HepG2 (cell line): ENCODE measurements at regions not wholly inside any gene's neighbourhood (a gene's known extent, or its start where the extent isn't known, plus 50 kb on each side); places are given as distances from the start of the nearest gene placed in this dataset.

ENCODE experiments used
- ATAC-seq: fragments of 200-7000 bp; cut with Tn5 transposase; 3 replicates; pipeline ENCODE4 v1.9.1; 2020; ENCODE audit warnings: mild to moderate bottlenecking, moderate library complexity
- BruUV-seq: library from RNA; stranded (reverse); fragments of 400-500 nt; replicated peaks from 2 replicates; lab custom pipeline; 2021; lab: Mats Ljungman, UMichigan
- CTCF ChIA-PET: fragments of 300-600 bp; formaldehyde crosslinking; extraction: SDS; loops from one replicate; lab custom pipeline; 2021; ENCODE audit warnings: low total read pairs, inconsistent platforms, low intra/inter-chr PET ratio; lab: Yijun Ruan, JAX
- POLR2A ChIA-PET: fragments of 350-600 bp; sonication (Branson Sonifier 250); formaldehyde crosslinking; loops from one replicate; lab custom pipeline; 2020; ENCODE audit warnings: antibody characterized with exemption, inconsistent platforms; lab: Yijun Ruan, JAX
- DNase-seq: peaks from one replicate; pipeline ENCODE4 v3.0.0-alpha.2; 2015; ENCODE audit warnings: low spot score
- FAIRE-seq: peaks from 3 replicates; lab custom pipeline; 2011; peaks lifted over from hg19 to GRCh38; lab: Jason Lieb, UNC
- H2AFZ ChIP-seq: one replicate; pipeline ENCODE4 v1.6.1; 2011; ENCODE audit warnings: low read length, inconsistent platforms
- H3K27ac ChIP-seq: fragments of 300-600 bp; 3 replicates; pipeline ENCODE4 v1.8.0; 2011; ENCODE audit warnings: mixed run types, mild to moderate bottlenecking, mixed read lengths, low read length, inconsistent platforms; ENCODE audit not compliant: insufficient read depth; ENCODE audit errors: extremely low read length
- H3K27me3 ChIP-seq, 2 experiments: fragments of 200-600 bp in 1 of 2; 2 replicates in 1 of 2; 3 replicates in 1 of 2; pipeline versions ENCODE4 v1.6.0 to v1.8.0; 2011; ENCODE audit warnings: low read length in 2 of 2, mild to moderate bottlenecking in 2 of 2, moderate library complexity in 2 of 2, inconsistent platforms in 1 of 2; ENCODE audit not compliant: insufficient read depth in 2 of 2, control insufficient read depth in 1 of 2
- H3K36me3 ChIP-seq, 2 experiments: fragments of 200-600 bp in 1 of 2; replicated peaks in 1 of 2; 2 replicates in 1 of 2; 3 replicates in 1 of 2; pipeline versions ENCODE4 v1.5.1 to v1.8.0; 2011; ENCODE audit warnings: low read length in 2 of 2, inconsistent platforms in 1 of 2; ENCODE audit not compliant: insufficient read depth in 2 of 2, control insufficient read depth in 1 of 2
- H3K4me1 ChIP-seq: 2 replicates; pipeline ENCODE4 v1.5.1; 2012; ENCODE audit warnings: low read length, inconsistent platforms; ENCODE audit not compliant: insufficient read depth
- H3K4me2 ChIP-seq: 2 replicates; pipeline ENCODE4 v1.6.0; 2011; ENCODE audit warnings: low read depth, low read length, inconsistent platforms
- H3K4me3 ChIP-seq, 3 experiments: fragments of 200-600 bp in 1 of 3; sonication (generic), shearing (Covaris generic) in 1 of 3; replicated peaks in 1 of 3; 2 replicates each; pipeline ENCODE4 v1.5.1; 2011 to 2016; ENCODE audit warnings: low read length in 3 of 3, inconsistent platforms in 2 of 3, low read depth in 2 of 3, mild to moderate bottlenecking in 2 of 3, control low read depth in 1 of 3, mixed read lengths in 1 of 3; ENCODE audit not compliant: insufficient read depth in 1 of 3
- H3K79me2 ChIP-seq: one replicate; pipeline ENCODE4 v1.6.1; 2011; ENCODE audit warnings: low read length, inconsistent platforms; ENCODE audit not compliant: insufficient read depth
- H3K9ac ChIP-seq: 2 replicates; pipeline ENCODE4 v1.6.0; 2011; ENCODE audit warnings: mild to moderate bottlenecking, low read depth, low read length, inconsistent platforms; ENCODE audit not compliant: insufficient read depth
- H3K9me3 ChIP-seq: 2 replicates; pipeline ENCODE4 v1.5.1; 2012; ENCODE audit warnings: mild to moderate bottlenecking, low read length
- H4K20me1 ChIP-seq: 2 replicates; pipeline ENCODE4 v1.6.0; 2011; ENCODE audit warnings: inconsistent platforms, mild to moderate bottlenecking, low read length, moderate library complexity; ENCODE audit not compliant: insufficient read depth
- CEBPB ChIP-seq: IDR thresholded peaks from 2 replicates; pipeline ENCODE4 v1.6.1; 2011; ENCODE audit warnings: low read depth, low read length, improper control_type of control experiment, borderline replicate concordance
- ISL2 ChIP-seq: sonication (generic); formaldehyde crosslinking; IDR thresholded peaks from 2 replicates; pipeline ENCODE4 v1.5.0; 2020; ENCODE audit warnings: missing genetic modification reagents
- MAFF ChIP-seq: IDR thresholded peaks from 2 replicates; pipeline ENCODE4 v1.6.1; 2011; ENCODE audit warnings: low read depth, low read length, improper control_type of control experiment
- RXRB ChIP-seq: IDR thresholded peaks from 2 replicates; pipeline ENCODE4 v1.6.1; 2016; ENCODE audit warnings: borderline replicate concordance, missing genetic modification reagents, missing compliant biosample characterization
- ZFP41 ChIP-seq: sonication (generic); formaldehyde crosslinking; IDR thresholded peaks from 2 replicates; pipeline ENCODE4 v1.4.0; 2020; ENCODE audit warnings: mild to moderate bottlenecking, missing genetic modification reagents, borderline replicate concordance
- ZNF564 ChIP-seq: sonication (generic); formaldehyde crosslinking; IDR thresholded peaks from 2 replicates; pipeline ENCODE4 v1.8.1; 2023; ENCODE audit warnings: mild to moderate bottlenecking, missing genetic modification reagents
- ZNF597 ChIP-seq: sonication (generic); formaldehyde crosslinking; IDR thresholded peaks from 2 replicates; pipeline ENCODE4 v1.5.0; 2020; ENCODE audit warnings: missing genetic modification reagents
- WGBS: methylation state at CpG from one replicate; pipeline ENCODE4 v1.1.6; 2017; ENCODE audit warnings: low lambda C conversion rate; 5-methylcytosine and 5-hydroxymethylcytosine counted together
- in situ Hi-C: cut with HindIII; loops from 2 replicates; pipeline ENCODE4 v1.10.0; 2017; ENCODE audit warnings: low pct_unique_long_range_greater_than_20kb; ENCODE audit not compliant: extremely low pct_ligation_motif_present
- intact Hi-C: fragments of 100-400 bp; cut with micrococcal nuclease; formaldehyde crosslinking; loops from one replicate; pipeline ENCODE4 v1.10.0; 2022; ENCODE audit not compliant: unreplicated experiment

- Histone ChIP-seq H3K27ac (no peak overlapping the region), H2AFZ (no peak overlapping the region), H3K9ac (no peak overlapping the region), H3K27me3 (no peaks in the 10 kb centered on the region), H3K9me3 (no peaks in the 10 kb centered on the region), H3K4me1 (no peaks in the 10 kb centered on the region), H3K4me2 (no peak overlapping the region), H3K79me2 (no peaks in the 10 kb centered on the region), H4K20me1 (no peaks in the 10 kb centered on the region), H3K4me3 (no peak overlapping the region), H3K36me3 (no peaks in the 10 kb centered on the region)
- BruUV-seq, result no TSS peak
- ChIA-PET CTCF (no interaction called here), POLR2A (no interaction called here)
- intact Hi-C loops (loop anchor here (5.0 kb wide), 1 partner anchor 790 kb away; no protein-coding TSS in a partner anchor), in situ Hi-C loops (loop anchor here (5.0 to 10.0 kb wide), 2 partner anchors 335 to 617 kb away; partner anchors contain the start of gene KCND2)
- TF ChIP-seq ISL2, result no peak
- TF ChIP-seq CEBPB, result peak; percentile 35; the same call in 1 of the 2 replicates
- DNase-seq (no peak), FAIRE-seq (no peak), ATAC-seq (no peak)
- 1% methylated on average over 3 of the region's 3 CpGs for WGBS
Measured at GRCh38 chr7:119937745-119938144, 335.2 kb upstream of the KCND2 start.

- DNase-seq (no peak), FAIRE-seq (no peak), ATAC-seq (no peak)
- no peaks in the 10 kb centered on the region for H3K79me2 ChIP-seq
- H3K9ac ChIP-seq, result no peak overlapping the region
- no TSS peak for BruUV-seq
- no peaks in the 10 kb centered on the region for H3K36me3 ChIP-seq
- in situ Hi-C loops, result no loop called here
- no peaks in the 10 kb centered on the region; a peak in 1 of 5 replicates for H3K27me3 ChIP-seq
- no peak overlapping the region for H2AFZ ChIP-seq
- no peak overlapping the region for H3K4me3 ChIP-seq
- no peaks in the 10 kb centered on the region for H3K4me1 ChIP-seq
- ChIA-PET POLR2A (no interaction called here), CTCF (no interaction called here)
- intact Hi-C loops, result no loop called here
- no peaks in the 10 kb centered on the region for H3K9me3 ChIP-seq
- no peaks in the 10 kb centered on the region for H4K20me1 ChIP-seq
- H3K27ac ChIP-seq, result no peak overlapping the region
- no peak overlapping the region for H3K4me2 ChIP-seq
- TF ChIP-seq ZNF564 (CRISPR knock-in tag) (no peak), ZFP41 (CRISPR knock-in tag) (no peak), ZNF597 (CRISPR knock-in tag) (no peak), MAFF (no peak), RXRB (CRISPR knock-in tag) (no peak)
- TF ChIP-seq, all 625 proteins: peak for 0
- 15% methylated on average over 5 of the region's 5 CpGs for WGBS
Measured at GRCh38 chr7:119943942-119944600, 328.9 kb upstream of the KCND2 start.
